Spinal cord (tissue), 9 donors: ENCODE measurements at regions not wholly inside any gene's neighbourhood (a gene's known extent, or its start where the extent isn't known, plus 50 kb on each side); places are given as distances from the start of the nearest gene placed in this dataset.

Source experiments
- DNase-seq, 6 donors: peaks; one replicate each; pipeline versions ENCODE4 v3.0.0 to v3.0.0-alpha.2; 2013 to 2015; ENCODE audit warnings: low spot score in 6 of 6, low read depth in 4 of 6
- H3K27ac ChIP-seq: one replicate; pipeline ENCODE4 v1.5.1; 2013; ENCODE audit warnings: low read depth, low read length, control low read depth
- H3K27me3 ChIP-seq: one replicate; pipeline ENCODE4 v1.6.1; 2013; ENCODE audit warnings: low read length; ENCODE audit not compliant: control insufficient read depth, insufficient read depth
- H3K36me3 ChIP-seq: one replicate; pipeline ENCODE4 v1.6.1; 2013; ENCODE audit warnings: low read length; ENCODE audit not compliant: control insufficient read depth, insufficient read depth
- H3K4me1 ChIP-seq: one replicate; pipeline ENCODE4 v1.6.1; 2013; ENCODE audit warnings: low read length; ENCODE audit not compliant: control insufficient read depth, insufficient read depth
- H3K4me3 ChIP-seq: one replicate; pipeline ENCODE4 v1.5.1; 2013; ENCODE audit warnings: low read depth, low read length, control low read depth
- H3K9me3 ChIP-seq: one replicate; pipeline ENCODE4 v1.6.1; 2013; ENCODE audit warnings: low read length; ENCODE audit not compliant: control insufficient read depth, insufficient read depth
- WGBS: methylation state at CpG from one replicate; pipeline ENCODE4 v1.1.5; 2013; ENCODE audit warnings: missing lambda C conversion rate; ENCODE audit not compliant: insufficient coverage; 5-methylcytosine and 5-hydroxymethylcytosine counted together
- donor health status: healthy.

DNA sequence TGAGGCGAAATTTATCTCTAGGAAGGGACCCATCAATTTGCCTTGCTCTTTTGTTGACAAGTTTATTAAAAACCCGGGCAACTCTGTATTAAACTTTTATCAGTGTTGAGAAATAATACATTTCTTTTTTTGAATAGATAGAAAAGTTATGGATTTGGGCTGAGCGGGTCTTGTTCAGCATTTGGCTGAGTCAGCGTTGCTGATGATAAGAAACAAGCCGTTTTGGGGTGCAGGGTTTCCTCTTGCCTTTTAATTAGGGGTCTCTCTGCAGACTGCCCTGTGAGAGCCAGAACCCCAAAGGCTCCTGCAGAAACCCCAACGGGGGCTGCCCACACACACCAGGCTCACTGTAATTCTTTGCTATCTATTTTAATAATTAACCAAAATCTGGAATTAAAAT, 82.1 kb upstream of the SLCO4A1 start:
- Histone ChIP-seq H3K27ac (no peak overlapping the region), H3K27me3 (peaks cover 15% of the 10 kb centered on the region), H3K4me1 (peaks cover 39% of the 10 kb centered on the region), H3K36me3 (peaks cover 4% of the 10 kb centered on the region), H3K4me3 (no peak overlapping the region), H3K9me3 (no peaks in the 10 kb centered on the region)
- 90% methylated on average over 4 of the region's 6 CpGs for WGBS
- DNase-seq, result no peak

DNA sequence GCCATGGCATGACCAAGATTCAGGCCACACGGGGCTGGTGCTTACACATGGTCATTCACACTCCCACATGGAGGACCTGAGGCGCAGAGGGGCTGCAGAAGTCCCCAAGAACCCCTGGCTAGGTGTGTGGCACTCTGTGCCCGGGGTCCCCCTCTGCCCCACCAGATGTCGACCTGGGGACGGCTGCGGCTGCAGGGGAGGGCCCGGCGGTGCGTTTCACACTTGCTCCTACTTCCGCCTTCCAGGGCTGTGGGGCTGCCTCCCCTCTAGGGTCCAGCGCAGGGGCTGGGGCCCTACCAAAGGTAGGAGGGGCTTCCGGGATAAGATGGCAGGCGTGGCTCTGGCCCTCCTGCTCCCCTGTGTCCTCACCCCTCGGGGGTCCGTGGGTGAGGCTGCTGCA, 81.1 kb upstream of the SLCO4A1 start:
- no peak for DNase-seq
- no peak overlapping the region for H3K27ac ChIP-seq

DNA sequence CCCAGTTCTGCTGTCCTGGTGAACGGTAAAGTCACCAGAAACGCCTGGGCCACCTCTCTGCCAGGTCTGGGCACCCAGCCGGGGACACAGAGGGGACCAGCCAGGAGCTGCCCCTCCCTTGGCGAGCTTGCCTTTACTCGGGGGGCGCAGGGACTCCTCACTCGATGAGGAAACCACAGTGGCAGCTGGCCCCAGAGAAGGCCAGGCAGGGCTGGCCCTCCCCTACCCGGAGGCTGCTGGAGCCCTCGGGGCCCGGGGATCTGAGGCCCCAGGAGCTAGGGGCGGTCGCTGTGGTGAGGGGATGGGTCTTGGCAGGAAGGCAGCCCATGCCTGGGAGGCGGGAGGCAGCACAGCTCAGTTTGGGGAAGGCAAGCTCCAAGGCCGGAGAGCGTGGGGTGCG, 80.4 kb upstream of the SLCO4A1 start:
- DNase-seq, result no peak
- H3K4me3 ChIP-seq, result no peak overlapping the region
- H3K36me3 ChIP-seq, result peaks cover 4% of the 10 kb centered on the region
- H3K27ac ChIP-seq, result no peak overlapping the region
- peaks cover 23% of the 10 kb centered on the region for H3K4me1 ChIP-seq
- H3K9me3 ChIP-seq, result no peaks in the 10 kb centered on the region
- WGBS, result 57% methylated on average over 16 of the region's 16 CpGs
- H3K27me3 ChIP-seq, result peaks cover 7% of the 10 kb centered on the region

More for the DNA sequence above, 81.1 kb upstream of the SLCO4A1 start:
- H3K4me3 ChIP-seq, result no peak overlapping the region
- H3K27me3 ChIP-seq, result peaks cover 10% of the 10 kb centered on the region
- peaks cover 30% of the 10 kb centered on the region for H3K4me1 ChIP-seq
- WGBS, result 70% methylated on average over 15 of the region's 15 CpGs
- no peaks in the 10 kb centered on the region for H3K9me3 ChIP-seq
- peaks cover 4% of the 10 kb centered on the region for H3K36me3 ChIP-seq

DNA sequence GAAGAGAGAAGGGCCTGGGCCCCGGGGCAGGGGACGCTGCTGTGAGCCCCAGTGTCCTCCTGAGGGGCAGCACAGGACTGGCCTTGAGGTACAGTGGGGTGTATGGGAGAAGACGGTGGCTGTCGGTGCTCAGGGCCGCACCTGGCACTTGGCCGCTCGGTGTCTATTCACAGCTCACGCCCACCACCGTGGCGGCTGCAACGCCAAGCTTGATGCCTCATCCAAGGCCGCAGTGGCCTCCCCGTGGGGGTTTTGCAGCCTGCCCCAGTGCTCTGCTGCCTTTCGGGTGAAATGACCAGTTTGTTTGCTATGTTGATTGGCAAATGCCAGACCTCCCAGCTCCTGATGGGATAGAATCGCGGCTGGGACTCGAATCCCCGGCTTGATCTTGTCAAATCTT, 79.5 kb upstream of the SLCO4A1 start:
- Histone ChIP-seq H3K9me3 (no peaks in the 10 kb centered on the region), H3K4me1 (peaks cover 15% of the 10 kb centered on the region), H3K27me3 (peaks cover 2% of the 10 kb centered on the region), H3K36me3 (peaks cover 4% of the 10 kb centered on the region), H3K4me3 (no peak overlapping the region), H3K27ac (no peak overlapping the region)
- no peak for DNase-seq
- 87% methylated on average over 18 of the region's 18 CpGs for WGBS

DNA sequence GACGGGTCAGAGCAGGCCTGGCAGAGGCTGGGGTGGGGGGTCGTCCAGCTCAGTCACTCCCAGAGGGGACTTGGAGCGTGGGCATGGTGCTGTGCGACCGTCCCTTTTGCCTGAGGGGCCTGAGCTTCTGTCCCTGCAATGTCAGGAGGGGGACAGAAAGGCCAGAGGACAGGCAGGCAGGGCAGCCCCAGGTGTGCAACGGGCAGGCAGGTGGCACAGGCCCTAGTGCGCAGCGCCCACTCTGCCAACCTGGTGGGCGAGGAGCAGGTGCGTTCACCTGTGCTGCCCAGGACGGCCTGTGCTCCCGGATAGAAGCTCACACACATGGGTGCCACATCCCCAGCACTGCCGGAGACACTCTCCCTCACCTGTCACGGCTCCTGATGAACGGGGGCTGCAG, 78.7 kb upstream of the SLCO4A1 start:
- no peak for DNase-seq
- Histone ChIP-seq H3K36me3 (peaks cover 4% of the 10 kb centered on the region), H3K4me1 (peaks cover 7% of the 10 kb centered on the region), H3K27ac (no peak overlapping the region), H3K9me3 (no peaks in the 10 kb centered on the region), H3K4me3 (no peak overlapping the region), H3K27me3 (no peaks in the 10 kb centered on the region)
- WGBS, result 92% methylated on average over 12 of the region's 15 CpGs

DNA sequence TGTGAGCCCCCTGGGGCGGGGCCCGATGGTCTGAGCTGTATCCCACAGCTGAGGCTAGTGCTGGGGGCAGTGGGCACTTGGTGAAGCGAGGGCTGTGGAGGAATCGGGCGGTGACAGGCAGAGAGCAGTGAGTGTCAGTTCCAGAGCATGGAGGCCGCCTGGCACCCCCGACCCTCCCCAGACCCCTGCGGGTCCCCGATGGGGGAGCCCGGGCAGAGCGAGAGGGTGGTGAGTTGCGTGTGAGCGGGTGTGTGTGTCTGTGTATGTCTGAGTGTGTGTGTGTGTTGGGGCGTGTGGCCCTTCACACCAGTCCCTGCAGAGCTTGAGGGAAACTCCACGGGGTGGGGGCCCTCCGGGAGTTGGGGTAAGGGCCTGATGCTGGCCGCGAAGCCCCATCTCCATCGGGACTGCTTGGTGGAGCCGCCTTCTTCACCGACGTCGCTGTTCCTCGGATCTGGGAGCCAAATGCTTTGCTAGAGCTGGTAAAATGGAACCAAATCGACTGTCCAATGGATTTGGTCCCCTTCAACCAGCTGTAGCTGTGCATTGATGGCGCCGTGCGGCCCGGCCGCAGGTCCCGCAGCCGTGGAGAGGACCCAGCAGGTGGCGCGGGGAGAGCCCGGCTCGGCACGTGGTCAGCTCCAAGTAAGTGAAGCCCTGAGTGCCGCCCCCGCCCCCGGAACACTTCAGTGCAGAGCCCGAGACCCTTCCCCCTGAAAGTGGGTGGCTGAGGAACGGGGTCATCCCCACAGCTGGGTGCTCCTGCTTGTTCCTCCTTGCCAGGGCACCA, 77.7 kb upstream of the SLCO4A1 start:
- Histone ChIP-seq H3K27ac (no peak overlapping the region), H3K36me3 (peaks cover 4% of the 10 kb centered on the region), H3K4me3 (no peak overlapping the region), H3K27me3 (no peaks in the 10 kb centered on the region), H3K4me1 (peaks cover 7% of the 10 kb centered on the region), H3K9me3 (no peaks in the 10 kb centered on the region)
- WGBS, result 82% methylated on average over 42 of the region's 42 CpGs
- DNase-seq, result no peak

DNA sequence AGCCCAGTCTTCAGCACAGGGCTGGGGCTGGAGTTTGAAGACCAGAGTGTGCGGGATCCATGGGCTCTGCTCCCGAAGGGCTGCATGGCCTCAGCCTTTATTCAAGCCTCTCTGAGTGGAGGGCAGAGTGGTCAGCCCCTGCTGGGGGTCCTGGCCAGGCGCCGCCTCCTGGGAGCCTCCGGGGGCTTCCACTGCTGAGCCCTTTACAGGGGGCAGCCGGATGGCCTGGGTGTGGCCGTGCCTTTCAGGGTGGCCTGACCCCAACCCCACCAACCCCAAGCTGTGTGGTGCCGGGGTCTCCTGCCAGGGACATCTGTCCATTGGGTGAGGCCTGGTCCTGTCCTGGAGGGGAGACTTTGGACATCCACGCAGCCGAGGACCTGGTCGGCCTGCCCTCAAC, 76.0 kb upstream of the SLCO4A1 start:
- DNase-seq, result no peak
- Histone ChIP-seq H3K27me3 (no peaks in the 10 kb centered on the region), H3K36me3 (peaks cover 4% of the 10 kb centered on the region), H3K9me3 (no peaks in the 10 kb centered on the region), H3K4me3 (no peak overlapping the region), H3K27ac (no peak overlapping the region), H3K4me1 (peaks cover 2% of the 10 kb centered on the region)
- WGBS, result 87% methylated on average over 8 of the region's 11 CpGs

DNA sequence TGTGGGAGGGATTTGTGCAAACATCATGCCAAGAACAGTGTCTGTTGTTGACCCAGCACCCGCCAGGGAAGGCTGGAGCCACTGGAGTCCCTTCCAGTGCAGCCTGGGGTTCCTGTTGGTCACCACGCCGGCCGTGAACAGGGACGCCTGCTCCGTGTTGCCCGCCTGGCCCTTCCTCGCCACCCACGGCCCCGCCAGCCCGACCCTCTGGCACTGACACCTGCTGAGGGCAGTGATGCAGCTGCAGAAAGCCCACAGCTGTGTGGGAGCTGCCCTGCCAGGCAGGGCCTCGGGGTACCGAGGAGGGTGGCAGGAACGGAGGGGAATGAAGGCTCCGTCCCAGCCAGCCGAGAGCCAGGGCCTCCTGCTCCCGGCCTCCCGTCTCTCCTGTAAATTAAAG, 75.5 kb upstream of the SLCO4A1 start:
- WGBS, result 85% methylated on average over 15 of the region's 18 CpGs
- Histone ChIP-seq H3K4me3 (no peak overlapping the region), H3K9me3 (no peaks in the 10 kb centered on the region), H3K27ac (no peak overlapping the region), H3K4me1 (no peaks in the 10 kb centered on the region), H3K27me3 (no peaks in the 10 kb centered on the region), H3K36me3 (peaks cover 4% of the 10 kb centered on the region)
- DNase-seq, result no peak

DNA sequence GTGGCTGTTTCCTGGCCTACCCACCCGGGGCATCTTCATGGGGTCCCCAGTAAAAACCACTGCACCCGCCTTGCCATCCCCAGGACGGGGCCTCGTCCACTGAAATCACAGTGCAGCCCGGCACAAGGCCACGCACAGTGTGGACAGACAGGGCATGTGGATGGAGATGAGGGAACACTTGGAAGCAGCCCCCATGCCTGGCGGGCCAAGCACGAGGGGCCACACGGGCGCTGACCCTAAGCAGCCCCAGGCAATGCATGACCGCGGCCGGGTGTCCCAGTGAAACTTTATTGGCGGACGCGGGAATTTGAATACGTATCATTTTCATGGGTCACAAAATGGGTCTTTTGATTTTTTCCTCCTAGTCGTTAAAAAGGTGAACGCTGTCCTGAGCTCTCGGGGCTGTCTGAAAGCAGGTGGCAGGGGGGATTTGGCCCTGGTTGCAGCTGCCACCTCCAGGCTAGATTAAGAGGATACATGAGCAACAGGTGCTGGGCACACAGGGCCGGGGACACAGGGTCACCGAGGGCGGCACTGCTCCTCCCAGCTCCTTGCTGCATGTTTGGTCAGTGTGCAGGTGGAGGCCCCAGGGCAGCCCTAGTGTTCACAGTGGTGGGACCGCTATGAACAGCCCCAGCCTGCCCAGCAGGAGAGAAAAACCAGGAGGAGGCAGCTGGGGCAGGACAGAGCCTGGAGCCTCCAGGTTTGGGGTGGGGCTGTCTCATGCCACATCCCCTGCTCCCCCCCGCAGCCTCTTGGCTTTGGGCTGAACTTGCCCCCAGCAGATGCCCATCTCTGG, 74.9 kb upstream of the SLCO4A1 start:
- Histone ChIP-seq H3K36me3 (peaks cover 4% of the 10 kb centered on the region), H3K4me1 (no peaks in the 10 kb centered on the region), H3K27me3 (peaks cover under 1% of the 10 kb centered on the region), H3K4me3 (no peak overlapping the region), H3K27ac (no peak overlapping the region), H3K9me3 (no peaks in the 10 kb centered on the region)
- WGBS, result 79% methylated on average over 22 of the region's 25 CpGs
- DNase-seq, result no peak

DNA sequence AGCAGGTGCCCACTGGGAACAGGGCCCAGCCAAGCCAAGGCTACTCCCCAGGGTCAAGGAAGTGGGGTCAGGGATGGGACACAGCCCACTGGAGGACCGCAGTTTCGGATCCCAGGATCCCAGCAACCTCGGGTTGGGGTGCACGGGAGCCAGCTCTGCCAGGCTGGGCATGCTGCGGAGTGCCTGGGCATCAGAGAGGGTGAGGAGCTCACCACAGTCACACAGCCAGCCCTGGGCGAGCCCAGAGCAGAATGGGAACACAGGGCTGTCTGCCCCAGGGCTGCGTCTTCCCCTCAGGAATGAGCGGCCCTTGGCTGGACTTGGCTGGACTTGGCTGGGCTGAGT, 74.3 kb upstream of the SLCO4A1 start:
- H3K27me3 ChIP-seq, result peaks cover 4% of the 10 kb centered on the region
- H3K9me3 ChIP-seq, result no peaks in the 10 kb centered on the region
- no peak overlapping the region for H3K27ac ChIP-seq
- no peak overlapping the region for H3K4me3 ChIP-seq
- no peak for DNase-seq
- H3K36me3 ChIP-seq, result peaks cover 4% of the 10 kb centered on the region
- WGBS, result 79% methylated on average over 8 of the region's 8 CpGs
- H3K4me1 ChIP-seq, result no peaks in the 10 kb centered on the region
